GM12878 (cell line): ENCODE measurements at regions not wholly inside any gene's neighbourhood (a gene's known extent, or its start where the extent isn't known, plus 50 kb on each side); places are given as distances from the start of the nearest gene placed in this dataset.

Experiments
- ASH2L ChIP-seq: fragments of 300-600, 200-600 bp; sonication (generic); IDR thresholded peaks from 2 replicates; pipeline ENCODE4 v1.6.1; 2017; ENCODE audit warnings: low read depth, mild to moderate bottlenecking, borderline replicate concordance
- CBX3 ChIP-seq: fragments of 200-600 bp; sonication (generic); IDR thresholded peaks from 2 replicates; pipeline ENCODE4 v1.6.1; 2016; ENCODE audit warnings: low read depth, borderline replicate concordance
- FOS ChIP-seq: IDR thresholded peaks from 3 replicates; pipeline ENCODE4 v1.6.1; 2011; ENCODE audit warnings: borderline replicate concordance; ENCODE audit not compliant: insufficient read length; ENCODE audit errors: extremely low read depth
- MEF2A ChIP-seq: IDR thresholded peaks from 2 replicates; pipeline ENCODE4 v1.6.1; 2011; ENCODE audit warnings: low read depth, mild to moderate bottlenecking, low read length, moderate library complexity; ENCODE audit not compliant: insufficient read depth
- POLR2A ChIP-seq: IDR thresholded peaks from 2 replicates; pipeline ENCODE4 v1.6.1; 2011; ENCODE audit warnings: low read depth, mild to moderate bottlenecking, low read length
- SMAD5 ChIP-seq: IDR thresholded peaks from 2 replicates; pipeline ENCODE4 v1.6.1; 2016; ENCODE audit warnings: antibody characterized with exemption, low read depth
- SMC3 ChIP-seq: IDR thresholded peaks from 2 replicates; pipeline ENCODE4 v1.6.1; 2011; ENCODE audit warnings: low read length, improper control_type of control experiment, borderline replicate concordance
- TAF1 ChIP-seq: IDR thresholded peaks from 2 replicates; pipeline ENCODE4 v1.6.1; 2011; ENCODE audit warnings: mild to moderate bottlenecking, low read depth, low read length, borderline replicate concordance
- TCF12 ChIP-seq: IDR thresholded peaks from 2 replicates; pipeline ENCODE4 v1.6.1; 2011; ENCODE audit warnings: low read depth, mild to moderate bottlenecking, low read length
- TCF3 ChIP-seq: IDR thresholded peaks from 2 replicates; pipeline ENCODE4 v1.6.1; 2012; ENCODE audit warnings: low read depth, mild to moderate bottlenecking, low read length, borderline replicate concordance; ENCODE audit not compliant: insufficient read depth
- TF ChIP-seq, protein P1 (sequence below), 3 experiments: IDR thresholded peaks in 2 of 3; conservative IDR thresholded peaks in 1 of 3; 2 replicates each; pipeline ENCODE4 v1.5.1; 2011; ENCODE audit warnings: low read depth in 3 of 3, low read length in 3 of 3, mild to moderate bottlenecking in 3 of 3, control low read depth in 2 of 3, moderate library complexity in 2 of 3, inconsistent platforms in 1 of 3, mixed read lengths in 1 of 3; ENCODE audit not compliant: control insufficient read depth in 2 of 3, insufficient read depth in 1 of 3; ENCODE audit errors: extremely low read depth in 1 of 3

DNA sequence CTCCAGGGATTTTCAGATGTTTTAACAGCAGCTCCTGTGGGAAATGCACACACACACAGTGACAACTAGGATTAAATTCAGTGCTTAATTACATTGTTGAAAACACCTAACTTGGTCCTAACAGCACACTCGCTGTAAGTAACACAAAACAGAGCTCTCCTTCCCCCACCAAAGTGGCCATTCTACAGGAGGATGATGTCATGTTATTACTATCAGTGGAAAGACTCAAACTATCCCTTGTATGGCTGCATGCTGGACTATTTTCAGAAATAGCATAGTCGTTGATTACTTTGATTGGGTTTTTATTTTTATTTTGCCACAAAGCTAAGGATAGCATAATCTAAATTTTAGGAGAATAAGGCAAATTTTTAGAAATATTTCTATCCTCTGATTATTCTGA is 406.3 kb downstream of the SPRY1 start:
- TF ChIP-seq TCF3 (no peak), MEF2A (no peak), FOS (no peak), TAF1 (no peak), CBX3 (no peak), TCF12 (no peak), SMAD5 (no peak), ASH2L (no peak), SMC3 (no peak), POLR2A (no peak)
- TF ChIP-seq, protein P1, sequence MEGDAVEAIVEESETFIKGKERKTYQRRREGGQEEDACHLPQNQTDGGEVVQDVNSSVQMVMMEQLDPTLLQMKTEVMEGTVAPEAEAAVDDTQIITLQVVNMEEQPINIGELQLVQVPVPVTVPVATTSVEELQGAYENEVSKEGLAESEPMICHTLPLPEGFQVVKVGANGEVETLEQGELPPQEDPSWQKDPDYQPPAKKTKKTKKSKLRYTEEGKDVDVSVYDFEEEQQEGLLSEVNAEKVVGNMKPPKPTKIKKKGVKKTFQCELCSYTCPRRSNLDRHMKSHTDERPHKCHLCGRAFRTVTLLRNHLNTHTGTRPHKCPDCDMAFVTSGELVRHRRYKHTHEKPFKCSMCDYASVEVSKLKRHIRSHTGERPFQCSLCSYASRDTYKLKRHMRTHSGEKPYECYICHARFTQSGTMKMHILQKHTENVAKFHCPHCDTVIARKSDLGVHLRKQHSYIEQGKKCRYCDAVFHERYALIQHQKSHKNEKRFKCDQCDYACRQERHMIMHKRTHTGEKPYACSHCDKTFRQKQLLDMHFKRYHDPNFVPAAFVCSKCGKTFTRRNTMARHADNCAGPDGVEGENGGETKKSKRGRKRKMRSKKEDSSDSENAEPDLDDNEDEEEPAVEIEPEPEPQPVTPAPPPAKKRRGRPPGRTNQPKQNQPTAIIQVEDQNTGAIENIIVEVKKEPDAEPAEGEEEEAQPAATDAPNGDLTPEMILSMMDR (IDR thresholded peaks at IDR 0.05 in 2 of 3, conservative IDR thresholded peaks at IDR 0.05 in 1 of 3; ENCODE audit: control insufficient read depth in 2 of 3, extremely low read depth in 1 of 3, insufficient read depth in 1 of 3, low read depth in 3 of 3, low read length in 3 of 3): no peak
